GF-D8 (cell line): ENCODE measurements at regions not wholly inside any gene's neighbourhood (a gene's known extent, or its start where the extent isn't known, plus 50 kb on each side); places are given as distances from the start of the nearest gene placed in this dataset.
"Not testable (repeated sequence)": the region's sequence is repeated elsewhere in the genome, so short reads cannot be mapped to it uniquely, and the experiment has no call there.

Source experiments
- DNase-seq: peaks from one replicate; lab custom pipeline; 2025; lab: John Stamatoyannopoulos, UW

DNA sequence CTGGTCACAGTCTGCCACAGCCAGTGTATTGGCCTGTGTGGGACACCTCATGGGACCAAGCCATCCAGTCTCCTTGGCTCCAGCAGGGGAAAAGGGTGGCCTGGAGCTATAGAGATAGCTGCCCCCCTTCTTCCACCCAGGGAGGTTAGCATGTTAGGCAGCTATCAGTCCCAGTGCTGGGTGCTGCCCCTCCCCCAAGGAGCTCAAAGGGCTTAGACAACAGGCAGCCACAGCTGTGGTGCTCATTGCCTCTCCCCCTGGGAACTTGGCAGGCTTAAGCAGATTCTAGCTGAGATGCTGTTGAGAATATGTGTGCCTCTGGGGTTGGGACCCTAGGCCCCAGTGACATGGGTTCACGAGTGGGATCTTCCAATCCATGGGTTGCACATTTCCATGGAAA, 226.0 kb upstream of the PTGER4 start:
- DNase-seq: no peak

DNA sequence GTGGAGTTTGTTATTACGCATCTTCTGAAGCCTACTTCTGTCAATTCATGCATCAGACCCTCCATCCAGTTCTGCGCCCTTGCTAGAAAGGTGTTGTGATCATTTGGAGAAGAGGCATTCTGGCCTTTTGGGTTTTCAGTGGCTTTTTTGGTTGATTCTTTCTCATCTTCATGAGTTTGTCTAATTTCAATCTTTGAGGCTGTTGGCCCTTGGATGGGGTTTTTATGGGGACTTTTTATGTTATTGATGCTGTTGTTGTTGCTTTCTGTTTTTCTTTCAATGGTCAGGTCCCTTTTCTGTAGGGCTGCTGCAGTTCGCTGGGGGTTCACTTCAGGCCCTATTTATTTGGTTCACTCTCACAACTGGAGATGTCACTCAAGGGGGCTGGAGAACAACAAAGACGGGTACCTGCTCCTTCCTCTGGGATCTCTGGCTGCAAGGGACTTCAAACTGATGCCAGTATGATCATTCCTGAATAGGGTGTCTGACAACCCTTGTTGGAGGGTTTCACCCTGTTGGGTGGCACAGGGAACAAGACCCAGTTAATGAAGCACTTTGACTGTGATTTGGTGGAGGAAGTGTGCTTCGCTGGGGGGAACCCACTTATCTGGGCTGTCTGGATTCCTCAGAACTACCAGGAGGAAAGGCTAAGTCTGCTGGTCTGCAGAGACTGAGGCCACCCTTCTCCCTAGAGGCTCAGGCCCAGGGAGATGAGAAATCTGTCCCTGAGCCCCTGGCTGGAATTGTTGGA, 226.7 kb upstream of the PTGER4 start:
- DNase-seq: no peak

DNA sequence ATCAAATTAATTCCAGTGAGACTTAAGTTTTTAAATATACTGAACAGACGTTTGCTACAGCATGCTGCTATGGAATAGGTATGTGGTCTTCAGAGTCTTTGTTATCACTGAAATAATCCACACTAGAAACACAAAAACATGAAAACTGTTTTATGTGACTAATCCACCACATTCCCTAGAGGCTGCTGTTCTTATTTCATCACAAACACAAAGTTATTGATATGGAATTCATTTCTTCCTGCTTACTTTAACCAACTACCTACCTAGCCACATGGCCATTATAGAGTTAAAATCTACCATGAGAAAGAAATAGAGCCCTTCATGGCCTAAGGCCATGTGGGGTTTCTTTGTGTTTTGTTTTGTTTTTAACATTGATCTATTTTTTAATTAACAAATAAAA, 232.3 kb upstream of the PTGER4 start:
- DNase-seq: no peak

DNA sequence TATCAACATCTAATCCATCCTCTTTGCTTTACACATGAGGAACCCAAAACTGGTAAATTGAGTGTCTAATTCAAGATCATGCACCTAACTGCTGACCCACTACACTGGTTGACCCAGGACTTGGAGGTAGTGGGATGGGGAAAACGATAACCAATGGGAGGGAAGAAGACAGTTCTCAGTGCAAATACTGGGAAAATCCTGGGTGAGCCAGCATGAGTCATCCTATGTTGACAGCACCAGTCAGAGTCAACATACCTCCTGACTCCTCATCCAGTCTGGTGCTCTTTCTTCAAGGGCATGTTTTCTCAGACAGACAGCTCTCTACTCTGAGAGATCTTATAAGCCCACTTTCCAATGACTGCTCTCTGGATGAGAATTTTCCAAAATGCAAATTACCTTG, 232.8 kb upstream of the PTGER4 start:
- DNase-seq: no peak

DNA sequence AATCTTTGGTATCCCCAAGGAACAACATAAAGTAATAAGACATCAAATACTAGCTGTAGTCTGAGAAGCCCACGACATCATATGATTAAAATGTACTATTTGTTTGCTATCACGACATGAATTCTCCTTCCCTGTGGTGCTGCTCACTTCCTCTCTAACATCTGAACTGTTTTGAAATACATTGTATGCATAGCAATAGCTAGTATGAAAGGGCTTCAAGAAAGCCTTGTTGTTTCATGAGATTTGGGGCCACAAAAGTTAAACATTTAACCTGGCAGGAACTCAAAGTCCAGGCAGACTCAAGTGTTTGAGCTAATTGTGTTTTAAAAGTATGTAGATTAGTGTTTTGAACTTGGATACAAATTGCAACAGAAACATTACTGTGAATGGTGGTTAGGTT, 237.4 kb upstream of the PTGER4 start:
- no peak for DNase-seq

DNA sequence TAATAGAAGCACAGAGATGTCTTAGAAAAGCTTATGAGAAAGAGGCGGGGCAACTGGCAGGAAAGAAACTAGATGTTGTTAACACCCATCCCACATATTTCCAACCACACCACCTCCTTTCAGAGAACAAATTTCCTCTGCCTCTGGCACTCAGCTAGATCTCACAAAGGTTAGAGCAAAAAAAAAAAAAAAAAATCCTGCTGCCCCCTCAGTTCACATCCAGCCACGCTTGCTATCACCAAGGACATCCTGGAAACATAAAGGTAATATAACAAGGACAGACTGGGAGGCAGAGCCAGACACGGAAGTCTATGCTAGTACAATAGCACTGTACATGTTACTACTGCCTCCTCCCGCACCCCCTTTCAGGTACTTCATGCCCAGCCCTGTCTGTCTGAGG, 238.0 kb upstream of the PTGER4 start:
- DNase-seq: no peak

DNA sequence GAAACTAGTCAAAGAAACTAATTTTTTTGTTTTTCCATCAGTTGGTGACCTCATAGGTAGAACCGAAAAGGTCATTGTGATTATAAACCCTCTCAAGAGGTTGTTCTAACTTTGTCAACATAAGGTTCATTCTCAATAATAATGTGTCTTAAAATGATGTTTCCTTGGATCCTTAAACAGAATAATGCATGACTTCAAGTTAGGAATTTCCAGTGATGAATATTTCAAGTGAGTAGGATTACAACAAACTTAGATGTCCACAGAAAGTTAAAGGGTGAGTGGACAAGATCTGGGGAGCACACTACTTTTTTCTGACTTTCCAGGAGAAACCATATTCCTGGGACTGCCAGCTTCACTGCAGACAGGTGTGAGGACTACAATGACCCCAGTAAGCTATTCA, 239.0 kb upstream of the PTGER4 start:
- DNase-seq: no peak

DNA sequence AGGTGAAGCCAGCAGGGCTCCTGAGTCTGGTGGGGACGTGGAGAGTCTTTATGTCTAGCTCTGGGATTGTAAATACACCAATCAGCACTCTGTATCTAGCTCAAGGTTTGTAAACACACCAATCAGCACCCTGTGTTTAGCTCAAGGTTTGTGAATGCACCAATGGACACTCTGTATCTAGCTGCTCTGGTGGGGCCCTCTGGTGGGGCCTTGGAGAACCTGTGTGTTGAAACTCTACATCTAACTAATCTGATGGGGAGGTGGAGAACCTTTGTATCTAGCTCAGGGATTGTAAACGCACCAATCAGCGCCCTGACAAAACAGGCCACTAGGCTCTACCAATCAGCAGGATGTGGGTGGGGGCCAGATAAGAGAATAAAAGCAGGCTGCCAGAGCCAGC, 240.6 kb upstream of the PTGER4 start:
- not testable (repeated sequence) for DNase-seq

DNA sequence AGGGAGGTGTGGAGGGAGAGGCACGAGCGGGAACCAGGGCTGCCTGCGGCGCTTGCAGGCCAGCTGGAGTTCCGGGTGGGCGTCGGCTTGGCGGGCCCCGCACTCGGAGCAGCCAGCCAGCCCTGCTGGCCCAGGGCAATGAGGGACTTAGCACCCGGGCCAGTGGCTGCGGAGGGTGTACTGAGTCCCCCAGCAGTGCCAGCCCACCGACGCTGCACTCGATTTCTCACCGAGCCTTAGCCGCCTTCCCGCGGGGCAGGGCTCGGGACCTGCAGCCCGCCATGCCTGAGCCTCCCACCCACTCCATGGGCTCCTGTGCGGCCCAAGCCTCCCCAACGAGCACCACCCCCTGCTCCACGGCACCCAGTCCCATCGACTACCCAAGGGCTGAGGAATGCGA, 241.1 kb upstream of the PTGER4 start:
- not testable (repeated sequence) for DNase-seq

DNA sequence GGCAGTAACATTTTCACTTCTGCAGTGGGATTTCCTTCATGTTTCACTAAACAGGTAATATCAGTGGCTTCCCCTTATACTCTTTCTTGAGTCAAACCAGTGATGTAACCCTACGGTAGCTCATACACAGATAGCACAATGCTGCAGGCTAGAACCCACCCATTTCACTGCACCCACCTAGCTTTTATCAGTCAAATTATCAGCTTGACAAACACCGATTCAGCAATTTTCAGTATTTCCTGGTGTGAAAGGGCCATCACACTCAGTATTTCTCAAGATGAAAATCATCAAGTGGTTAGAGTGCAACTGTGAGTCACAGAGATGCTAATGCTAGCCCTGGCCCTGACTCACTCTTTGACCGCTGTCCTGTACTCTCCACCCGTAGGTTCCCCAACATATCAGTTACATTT, 242.3 kb upstream of the PTGER4 start:
- DNase-seq: no peak

DNA sequence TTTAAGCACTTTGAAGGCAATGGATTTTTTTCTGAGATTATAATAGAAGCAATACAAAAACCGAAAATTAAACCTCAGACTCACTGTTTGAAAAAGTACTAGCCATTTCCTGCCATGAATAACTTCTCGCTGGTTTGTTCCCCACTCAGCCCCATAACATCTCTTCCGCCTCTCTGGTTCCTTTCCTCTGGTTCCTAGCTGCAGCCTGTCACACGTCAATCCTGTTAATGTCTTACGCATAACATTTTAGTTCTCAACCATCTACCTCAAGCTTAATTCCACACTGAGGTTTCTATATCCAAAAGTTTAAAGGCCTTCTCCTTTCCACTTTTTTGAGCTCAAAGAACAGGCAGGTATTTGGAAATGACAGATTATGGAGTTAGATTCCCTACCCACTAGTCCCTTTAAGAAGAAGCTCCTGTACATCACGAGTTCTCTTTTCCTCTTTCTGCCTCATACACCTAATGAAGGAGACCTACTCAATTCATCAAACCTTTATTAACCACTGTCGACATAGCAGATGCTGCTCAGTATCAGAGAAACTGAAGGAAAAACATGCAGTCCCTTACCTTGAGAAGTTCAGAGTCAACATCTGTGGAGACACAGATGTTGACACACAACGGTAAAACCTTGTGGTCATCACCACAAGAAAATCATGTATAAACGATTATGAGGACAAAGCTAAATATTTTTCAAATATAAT, 243.0 kb upstream of the PTGER4 start:
- no peak for DNase-seq

DNA sequence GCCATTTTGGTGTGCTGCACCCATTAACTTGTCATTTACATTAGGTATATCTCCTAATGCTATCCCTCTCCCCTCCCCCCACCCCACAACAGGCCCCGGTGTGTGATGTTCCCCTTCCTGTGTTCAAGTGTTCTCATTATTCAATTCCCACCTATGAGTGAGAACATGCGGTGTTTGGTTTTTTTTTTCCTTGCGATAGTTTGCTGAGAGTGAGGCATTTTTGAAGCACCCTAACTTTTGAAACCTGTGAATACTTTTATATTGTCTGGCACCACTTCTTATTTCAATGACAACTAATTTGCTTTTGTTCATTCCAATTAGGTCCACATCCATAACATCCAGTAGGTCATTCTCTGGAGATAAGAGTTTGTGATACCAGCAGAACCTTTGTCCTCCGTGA, 244.0 kb upstream of the PTGER4 start:
- not testable (repeated sequence) for DNase-seq

DNA sequence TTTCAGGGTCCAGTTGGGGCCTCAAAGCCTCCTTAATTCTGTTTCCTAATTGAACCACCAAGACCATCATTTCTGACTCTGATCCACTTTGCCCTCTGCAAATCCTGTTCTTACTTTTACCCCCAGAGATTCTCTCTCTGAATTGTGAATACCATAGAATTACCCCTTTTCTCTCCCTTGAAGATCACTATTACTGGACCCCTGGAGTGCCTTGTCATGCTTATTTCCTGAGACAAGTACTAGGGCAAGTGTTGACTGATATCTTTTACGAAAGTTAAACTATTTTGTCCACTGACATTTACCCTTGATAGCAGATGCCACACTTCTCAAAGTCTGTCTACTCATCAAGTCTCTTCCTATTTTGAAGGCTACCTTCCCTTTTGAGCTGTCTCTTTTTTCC, 246.9 kb upstream of the PTGER4 start:
- DNase-seq: no peak

DNA sequence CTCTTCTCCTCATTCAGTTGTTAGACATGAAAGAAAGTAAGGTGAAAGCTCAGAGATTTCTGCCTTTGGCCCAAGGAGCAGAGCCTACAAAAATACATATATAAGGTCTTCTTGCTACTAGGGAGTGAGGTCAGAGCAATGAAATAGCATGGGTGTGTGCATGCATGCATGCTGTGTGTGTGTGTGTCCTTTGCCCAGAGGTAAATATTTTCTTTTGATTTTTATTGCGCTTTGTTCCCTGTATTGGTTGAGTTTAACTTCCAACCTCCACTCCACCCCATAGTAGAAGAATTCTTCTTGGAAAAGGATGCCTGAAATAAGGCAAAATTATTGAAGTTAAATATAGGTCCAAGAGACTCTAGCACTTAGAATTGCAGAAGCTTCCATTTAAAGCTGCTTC, 248.0 kb upstream of the PTGER4 start:
- no peak for DNase-seq

DNA sequence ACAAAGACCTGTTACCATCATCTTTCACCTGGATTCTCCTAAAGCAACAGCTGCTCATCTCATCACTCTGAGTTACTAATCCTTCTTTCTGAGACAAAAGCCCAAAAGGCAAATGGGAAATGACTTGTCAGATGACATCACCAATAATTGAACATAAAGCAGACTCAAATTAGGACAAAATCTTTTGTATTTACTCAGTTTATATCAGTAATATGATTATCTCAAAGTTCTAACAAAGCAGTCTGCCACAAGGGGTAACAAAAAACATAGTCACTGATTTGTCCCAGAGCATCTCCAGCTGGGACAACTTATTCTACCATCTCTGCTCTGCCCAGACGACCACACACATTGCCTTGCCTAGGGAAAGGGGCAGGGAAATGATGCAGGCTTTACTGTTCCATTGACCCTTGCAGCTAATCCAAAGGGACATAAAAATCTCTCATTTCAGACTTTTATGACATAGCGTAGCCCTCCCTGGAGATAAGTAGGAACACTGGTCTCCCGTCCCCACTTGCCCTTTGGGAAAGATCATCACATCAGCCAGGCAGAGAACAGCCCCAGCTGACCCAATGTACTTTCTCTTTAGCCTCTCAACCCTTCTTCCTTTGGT, 249.5 kb upstream of the PTGER4 start:
- no peak for DNase-seq

DNA sequence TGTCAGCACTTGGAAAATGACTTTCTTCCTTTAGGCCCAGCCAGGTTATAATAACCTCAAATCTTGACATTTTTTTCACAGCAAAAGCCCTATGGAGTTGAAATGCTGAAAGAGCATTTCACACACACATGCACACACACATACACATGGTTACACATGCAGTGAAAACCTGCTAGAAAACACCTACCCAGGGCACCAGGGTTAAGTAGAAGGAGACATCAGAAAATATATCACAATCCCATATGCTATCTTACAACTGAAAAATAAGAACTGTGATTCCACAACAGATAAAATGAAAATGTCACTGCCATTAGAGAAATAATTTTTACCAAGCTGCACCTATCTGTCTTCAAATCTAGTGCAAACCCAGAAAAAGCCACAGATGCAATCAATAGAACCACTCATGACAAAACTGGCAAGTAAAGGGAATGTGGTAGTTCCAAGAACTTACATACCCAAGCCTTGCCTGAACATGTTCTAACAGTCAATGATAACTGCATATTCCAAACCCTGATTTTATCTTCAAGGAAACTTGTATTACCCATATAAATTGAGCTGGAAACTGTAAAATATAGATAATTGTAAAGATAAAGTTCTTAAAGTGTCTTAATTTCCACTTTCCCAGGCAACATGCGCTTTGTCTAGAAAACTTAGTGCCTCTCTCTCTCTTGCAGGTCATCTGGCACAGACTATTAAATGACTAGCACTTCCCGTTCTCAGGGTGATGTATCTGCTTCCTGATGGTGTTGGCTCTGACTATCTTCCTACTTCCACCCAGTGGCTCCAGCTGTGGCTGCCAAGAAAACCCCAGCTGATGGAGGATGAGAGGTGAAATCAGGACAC, 250.2 kb upstream of the PTGER4 start:
- DNase-seq: peak; percentile 59

DNA sequence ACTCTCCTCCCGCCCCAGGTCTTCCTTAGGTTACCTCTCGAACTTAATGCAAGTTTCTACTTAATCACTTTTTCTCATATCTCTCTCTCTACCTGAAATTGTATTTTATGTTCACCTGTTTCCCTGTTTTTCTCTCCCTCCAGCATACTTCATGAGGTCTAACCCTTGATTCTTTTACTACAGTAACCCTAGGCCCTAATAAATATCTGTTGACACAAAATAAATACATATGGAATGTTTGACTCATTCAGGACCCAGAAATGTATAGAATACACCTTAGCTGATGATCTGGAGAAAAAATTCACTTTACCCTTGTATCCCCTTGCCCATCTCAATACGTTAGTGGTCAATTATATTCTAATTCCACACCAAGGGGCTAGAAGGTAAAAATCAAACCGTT, 250.9 kb upstream of the PTGER4 start:
- DNase-seq: no peak

DNA sequence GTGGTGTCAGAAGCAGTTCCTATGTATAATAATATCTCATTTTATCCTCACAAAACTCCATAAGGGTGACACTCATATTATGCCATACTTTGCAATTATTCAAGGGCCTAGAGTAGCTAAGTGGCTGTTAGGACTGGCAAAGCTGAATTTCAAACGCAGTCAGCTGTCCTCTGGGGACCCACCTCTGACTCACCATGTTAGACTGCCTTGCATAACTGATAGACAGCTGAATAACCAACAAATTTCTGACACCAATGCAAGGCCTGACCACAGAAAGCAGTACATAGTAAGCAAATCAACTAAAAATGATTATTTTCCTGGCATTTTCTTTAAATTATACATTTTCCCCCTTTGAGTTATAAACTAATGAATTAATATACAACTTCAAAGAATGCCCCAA, 251.6 kb upstream of the PTGER4 start:
- no peak for DNase-seq

DNA sequence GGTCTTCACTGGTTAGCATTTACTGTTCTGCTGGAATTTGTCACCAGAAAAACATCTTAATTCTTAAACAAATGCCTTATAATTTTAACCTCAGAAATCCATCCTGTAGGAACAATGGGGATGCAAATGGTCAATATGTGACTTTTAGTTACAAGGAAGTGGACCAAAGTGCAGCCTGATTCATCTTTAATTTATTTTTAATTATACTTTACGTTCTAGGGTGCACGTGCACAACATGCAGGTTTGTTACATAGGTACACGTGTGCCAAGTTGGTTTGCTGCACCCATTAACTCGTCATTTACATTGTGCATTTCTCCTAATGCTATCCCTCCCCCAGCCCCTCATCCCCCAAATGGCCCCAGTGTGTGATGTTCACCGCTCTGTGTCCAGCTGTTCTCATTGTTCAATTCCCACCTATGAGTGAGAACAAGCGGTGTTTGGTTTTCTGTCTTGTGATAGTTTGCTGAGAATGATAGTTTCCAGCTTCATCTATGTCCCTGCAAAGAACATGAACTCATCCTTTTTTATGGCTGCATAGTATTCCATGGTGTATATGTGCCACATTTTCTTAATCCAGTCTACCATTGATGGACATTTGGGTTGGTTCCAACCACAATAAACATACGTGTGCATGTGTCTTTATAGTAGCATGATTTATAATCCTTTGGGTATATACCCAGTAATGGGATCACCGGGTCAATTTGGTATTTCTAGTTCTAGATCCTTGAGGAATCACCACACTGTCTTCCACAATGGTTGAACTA, 262.5 kb upstream of the PTGER4 start:
- DNase-seq: not testable (repeated sequence)

DNA sequence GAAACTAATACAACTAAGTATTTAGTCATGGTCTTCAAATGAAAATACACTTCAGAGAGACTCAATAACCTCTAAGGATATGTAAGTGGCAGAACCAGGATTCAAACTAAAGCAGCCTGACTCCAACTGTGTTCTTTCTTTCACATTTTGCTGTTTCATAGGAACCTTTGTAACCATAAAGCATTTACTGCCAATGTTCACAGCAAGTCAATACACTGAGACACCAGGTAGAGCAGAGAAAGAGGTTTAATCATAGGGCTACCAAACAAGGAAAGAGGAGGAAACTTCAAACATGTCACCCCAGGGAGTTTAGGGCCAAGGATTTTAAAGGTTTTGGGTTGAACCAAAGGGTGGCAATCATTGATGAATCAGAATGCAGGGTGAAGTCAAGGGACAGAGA, 263.1 kb upstream of the PTGER4 start:
- DNase-seq: no peak

DNA sequence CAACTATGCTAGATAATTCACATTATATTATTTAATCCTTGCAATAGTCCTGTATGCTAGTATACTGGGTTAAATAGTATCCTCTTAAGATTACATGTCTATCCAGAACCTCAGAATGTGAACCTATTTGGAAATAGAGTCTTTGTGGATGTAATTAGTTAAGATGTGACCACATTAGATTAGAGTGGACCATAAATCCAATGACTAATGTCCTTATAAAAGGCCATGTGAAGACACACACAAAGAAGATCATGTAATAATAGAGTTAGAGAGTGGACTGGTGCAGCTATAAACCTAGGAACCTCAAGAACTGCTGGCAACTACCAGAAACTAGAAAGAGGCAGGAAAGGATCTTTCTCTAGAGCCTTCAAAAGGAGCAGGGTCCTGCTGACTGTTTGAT, 263.6 kb upstream of the PTGER4 start:
- DNase-seq: no peak

DNA sequence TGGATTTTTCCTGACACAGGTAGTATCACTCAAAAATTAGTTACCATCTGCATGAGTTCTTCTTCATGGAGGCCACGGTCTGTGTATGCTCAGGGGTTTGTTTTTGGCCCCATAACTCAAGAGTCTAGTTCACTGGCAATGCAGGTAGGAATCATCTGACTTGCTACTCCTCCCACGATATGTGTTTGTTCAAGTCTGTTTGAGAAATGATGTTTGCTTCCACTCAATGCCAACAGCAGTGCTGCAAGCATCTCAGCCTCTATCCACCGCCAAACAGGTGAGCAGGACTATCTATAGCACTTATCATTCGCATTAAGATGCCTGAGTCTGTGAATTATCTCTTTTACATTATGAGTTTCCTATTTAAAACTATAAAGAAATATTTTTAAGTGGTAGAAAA, 264.8 kb upstream of the PTGER4 start:
- DNase-seq: no peak
